ENCODE measurements at regions not wholly inside any gene's neighbourhood (a gene's known extent, or its start where the extent isn't known, plus 50 kb on each side); places are given as distances from the start of the nearest gene placed in this dataset.

DNA sequence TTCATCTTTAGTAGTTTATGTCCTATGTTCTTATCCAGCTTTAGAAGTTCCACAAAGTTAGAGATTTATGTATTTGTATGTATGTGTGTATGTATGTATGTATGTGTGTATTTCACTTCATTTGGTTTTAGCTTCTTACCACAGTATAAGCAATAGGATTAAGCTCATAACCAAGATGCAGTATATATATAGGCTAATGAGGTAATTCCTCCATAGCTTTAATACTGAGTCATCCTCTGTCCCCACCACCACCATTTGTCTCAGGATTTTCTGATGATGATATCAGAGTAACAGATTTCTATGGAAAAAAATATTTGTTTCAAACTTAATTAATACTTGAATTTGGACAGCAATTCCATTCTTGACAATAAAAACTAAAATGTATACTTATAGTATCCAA lies 159.2 kb downstream of the SOX11 start:
- no peak overlapping the region for H3K27ac ChIP-seq
- H3K4me1 ChIP-seq, result no peaks in the 10 kb centered on the region
- intact Hi-C loops (cut with DNase I), result no loop called here
- H3K36me3 ChIP-seq, result no peaks in the 10 kb centered on the region
- TF ChIP-seq, protein P1, sequence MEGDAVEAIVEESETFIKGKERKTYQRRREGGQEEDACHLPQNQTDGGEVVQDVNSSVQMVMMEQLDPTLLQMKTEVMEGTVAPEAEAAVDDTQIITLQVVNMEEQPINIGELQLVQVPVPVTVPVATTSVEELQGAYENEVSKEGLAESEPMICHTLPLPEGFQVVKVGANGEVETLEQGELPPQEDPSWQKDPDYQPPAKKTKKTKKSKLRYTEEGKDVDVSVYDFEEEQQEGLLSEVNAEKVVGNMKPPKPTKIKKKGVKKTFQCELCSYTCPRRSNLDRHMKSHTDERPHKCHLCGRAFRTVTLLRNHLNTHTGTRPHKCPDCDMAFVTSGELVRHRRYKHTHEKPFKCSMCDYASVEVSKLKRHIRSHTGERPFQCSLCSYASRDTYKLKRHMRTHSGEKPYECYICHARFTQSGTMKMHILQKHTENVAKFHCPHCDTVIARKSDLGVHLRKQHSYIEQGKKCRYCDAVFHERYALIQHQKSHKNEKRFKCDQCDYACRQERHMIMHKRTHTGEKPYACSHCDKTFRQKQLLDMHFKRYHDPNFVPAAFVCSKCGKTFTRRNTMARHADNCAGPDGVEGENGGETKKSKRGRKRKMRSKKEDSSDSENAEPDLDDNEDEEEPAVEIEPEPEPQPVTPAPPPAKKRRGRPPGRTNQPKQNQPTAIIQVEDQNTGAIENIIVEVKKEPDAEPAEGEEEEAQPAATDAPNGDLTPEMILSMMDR (IDR thresholded peaks at IDR 0.05), result no peak
- H3K4me3 ChIP-seq, result no peak overlapping the region
- ATAC-seq (no peak), DNase-seq (no peak)
- no peaks in the 10 kb centered on the region for H3K9me3 ChIP-seq
- H3K27me3 ChIP-seq, result no peaks in the 10 kb centered on the region

DNA sequence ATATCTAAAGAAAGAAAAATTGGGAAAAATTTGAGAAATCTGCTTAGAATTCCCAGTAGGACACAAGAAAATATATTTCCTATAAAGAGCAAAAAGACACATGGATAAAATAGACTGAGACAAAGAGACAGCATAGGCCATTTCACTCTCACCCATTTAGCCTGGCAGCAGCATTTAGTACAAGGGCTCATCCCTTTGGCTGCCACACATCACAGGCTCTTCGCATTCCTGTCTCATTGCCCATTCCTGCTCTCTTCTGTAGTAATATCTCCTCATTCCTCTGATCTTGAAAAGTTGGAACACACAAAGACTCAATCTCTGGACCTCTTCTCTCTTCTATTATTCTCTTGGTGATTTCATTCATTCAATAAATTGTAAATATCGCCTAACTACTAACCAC lies 162.6 kb downstream of the SOX11 start:
- no peak for DNase-seq
- Histone ChIP-seq H3K4me3 (no peak overlapping the region), H3K9me3 (no peaks in the 10 kb centered on the region), H3K27ac (no peak overlapping the region), H3K36me3 (no peaks in the 10 kb centered on the region), H3K4me1 (no peaks in the 10 kb centered on the region), H3K27me3 (no peaks in the 10 kb centered on the region)
- intact Hi-C loops (cut with DNase I), result no loop called here
- TF ChIP-seq, protein P1 (IDR thresholded peaks at IDR 0.05), result no peak
- no peak for ATAC-seq

DNA sequence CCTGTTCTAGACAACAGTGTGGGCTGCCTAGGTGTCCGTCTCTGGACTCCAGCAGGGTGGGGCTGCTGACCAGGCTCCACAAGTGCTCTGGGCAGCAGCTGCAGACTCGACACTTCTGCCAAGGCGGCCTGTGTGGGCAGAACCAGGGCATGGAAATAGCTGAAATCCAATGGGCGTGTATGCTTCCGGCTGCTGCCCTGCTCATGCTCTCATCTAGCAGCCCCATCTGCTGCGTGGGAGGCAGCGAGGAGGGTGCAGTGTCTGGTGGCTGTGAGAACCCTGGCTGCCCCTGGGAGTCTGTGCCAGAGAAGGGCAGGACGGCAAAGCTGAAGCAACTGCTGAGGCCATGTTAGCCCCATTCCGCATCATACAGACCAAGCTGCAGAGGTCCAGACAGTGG lies 174.9 kb downstream of the SOX11 start:
- TF ChIP-seq, protein P1 (IDR thresholded peaks at IDR 0.05), result no peak
- ATAC-seq, result no peak
- DNase-seq, result no peak

DNA sequence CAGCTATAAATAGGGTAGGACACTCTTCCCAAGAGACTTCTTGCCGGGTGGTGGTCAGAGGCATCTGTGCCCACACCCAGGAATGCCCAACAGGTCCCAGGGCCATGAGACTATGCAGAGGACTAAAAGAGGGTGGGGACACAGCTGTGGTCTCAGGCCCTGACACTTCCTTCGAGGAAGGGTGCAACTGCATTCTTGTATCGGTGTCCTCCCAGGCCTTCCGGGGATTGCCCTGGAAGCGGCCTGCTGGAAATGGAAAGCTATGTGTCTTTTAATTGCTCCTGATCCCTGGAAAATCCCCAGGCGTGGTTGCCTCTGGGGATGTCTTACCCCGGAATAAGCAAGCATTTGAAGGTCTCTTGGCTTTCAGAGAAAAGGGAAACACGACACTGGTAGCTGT lies 176.7 kb downstream of the SOX11 start:
- H3K4me3 ChIP-seq, result no peak overlapping the region
- no peaks in the 10 kb centered on the region for H3K4me1 ChIP-seq
- no peaks in the 10 kb centered on the region for H3K9me3 ChIP-seq
- no peaks in the 10 kb centered on the region for H3K36me3 ChIP-seq
- DNase-seq (no peak), ATAC-seq (no peak)
- H3K27me3 ChIP-seq, result no peaks in the 10 kb centered on the region
- intact Hi-C loops (cut with DNase I), result no loop called here
- TF ChIP-seq, protein P1 (IDR thresholded peaks at IDR 0.05), result no peak
- H3K27ac ChIP-seq, result no peak overlapping the region

More for the DNA sequence above, 174.9 kb downstream of the SOX11 start:
- Histone ChIP-seq H3K36me3 (no peaks in the 10 kb centered on the region), H3K4me1 (no peaks in the 10 kb centered on the region), H3K27ac (no peak overlapping the region), H3K9me3 (no peaks in the 10 kb centered on the region), H3K27me3 (no peaks in the 10 kb centered on the region), H3K4me3 (no peak overlapping the region)
- intact Hi-C loops (cut with DNase I), result no loop called here

DNA sequence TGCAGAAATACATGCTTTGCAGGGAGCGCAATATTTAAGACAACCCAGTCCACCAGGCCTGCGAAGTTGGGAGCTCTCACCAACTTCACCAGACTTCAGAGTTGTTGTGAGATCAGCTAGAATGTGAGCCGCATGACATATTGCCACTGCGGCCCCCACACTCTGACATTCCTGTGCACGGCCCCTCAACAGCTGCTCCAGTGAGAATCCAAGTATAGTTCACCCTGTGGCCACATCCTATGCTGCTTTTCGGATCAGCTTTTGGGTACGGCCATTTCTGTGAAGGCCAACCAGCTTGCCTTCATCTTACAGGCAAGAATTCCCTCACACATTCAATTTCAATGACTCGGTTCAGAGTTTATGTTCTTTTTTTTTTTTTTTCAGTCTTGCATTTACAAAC lies 177.8 kb downstream of the SOX11 start:
- Histone ChIP-seq H3K9me3 (no peaks in the 10 kb centered on the region), H3K4me1 (no peaks in the 10 kb centered on the region), H3K27ac (no peak overlapping the region), H3K4me3 (no peak overlapping the region), H3K27me3 (no peaks in the 10 kb centered on the region), H3K36me3 (no peaks in the 10 kb centered on the region)
- TF ChIP-seq, protein P1 (IDR thresholded peaks at IDR 0.05), result no peak
- DNase-seq, result no peak
- intact Hi-C loops (cut with DNase I), result no loop called here
- no peak for ATAC-seq

DNA sequence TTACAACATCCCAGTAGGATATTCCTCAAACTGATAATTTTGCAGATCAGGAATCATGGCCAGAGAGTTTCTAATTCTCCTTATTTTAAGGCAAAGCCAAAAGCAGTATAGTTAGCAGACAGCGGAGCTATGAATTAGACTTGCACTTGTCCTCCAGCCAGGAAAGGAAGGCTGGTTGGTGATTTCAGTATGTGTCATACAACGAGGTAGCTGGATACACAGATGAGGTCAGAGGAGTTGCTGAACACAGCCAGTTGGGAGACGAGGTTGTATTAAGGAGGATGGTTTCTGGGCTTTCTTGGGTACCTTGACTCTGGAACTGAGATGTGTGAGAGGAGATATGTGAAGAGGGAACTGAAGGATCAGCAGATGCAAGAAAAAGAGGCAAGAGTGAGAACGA lies 185.2 kb downstream of the SOX11 start:
- no peaks in the 10 kb centered on the region for H3K36me3 ChIP-seq
- TF ChIP-seq, protein P1 (IDR thresholded peaks at IDR 0.05), result no peak
- no peaks in the 10 kb centered on the region for H3K27me3 ChIP-seq
- DNase-seq (no peak), ATAC-seq (no peak)
- no peak overlapping the region for H3K27ac ChIP-seq
- intact Hi-C loops (cut with DNase I), result no loop called here
- H3K4me1 ChIP-seq, result no peaks in the 10 kb centered on the region
- no peaks in the 10 kb centered on the region for H3K9me3 ChIP-seq
- H3K4me3 ChIP-seq, result no peak overlapping the region
